ENCODE measurements at regions not wholly inside any gene's neighbourhood (a gene's known extent, or its start where the extent isn't known, plus 50 kb on each side); places are given as distances from the start of the nearest gene placed in this dataset.

- TF ChIP-seq EZH2phosphoT487 (IDR thresholded peaks at IDR 0.05) (no peak), EZH2 (IDR thresholded peaks at IDR 0.05) (no peak)
Measured at GRCh38 chr12:125324861-125325490, 259.7 kb downstream of the AACS start.
